ENCODE measurements at regions not wholly inside any gene's neighbourhood (a gene's known extent, or its start where the extent isn't known, plus 50 kb on each side); places are given as distances from the start of the nearest gene placed in this dataset.

DNA sequence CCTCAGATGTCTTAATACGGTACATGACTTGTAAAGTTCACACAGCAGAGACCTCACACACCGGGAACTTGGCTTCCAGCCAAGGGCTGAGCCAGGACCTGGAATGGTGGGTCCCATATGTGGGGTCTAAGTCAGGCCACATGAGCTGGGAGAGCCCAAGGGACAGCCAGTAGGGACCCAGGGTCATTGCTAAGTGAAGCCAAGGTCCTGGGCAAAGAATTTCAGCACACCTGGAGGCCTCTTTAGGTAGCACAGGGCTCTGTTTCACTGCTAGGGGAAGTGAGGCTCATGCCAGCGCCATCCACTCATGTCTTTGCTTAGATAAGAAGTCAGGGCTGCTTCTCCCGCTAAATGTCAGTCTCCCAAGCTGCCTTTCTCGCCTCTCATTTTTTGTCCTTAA, 116.6 kb upstream of the TLE3 start:
- peak; percentile 12 for DNase-seq

DNA sequence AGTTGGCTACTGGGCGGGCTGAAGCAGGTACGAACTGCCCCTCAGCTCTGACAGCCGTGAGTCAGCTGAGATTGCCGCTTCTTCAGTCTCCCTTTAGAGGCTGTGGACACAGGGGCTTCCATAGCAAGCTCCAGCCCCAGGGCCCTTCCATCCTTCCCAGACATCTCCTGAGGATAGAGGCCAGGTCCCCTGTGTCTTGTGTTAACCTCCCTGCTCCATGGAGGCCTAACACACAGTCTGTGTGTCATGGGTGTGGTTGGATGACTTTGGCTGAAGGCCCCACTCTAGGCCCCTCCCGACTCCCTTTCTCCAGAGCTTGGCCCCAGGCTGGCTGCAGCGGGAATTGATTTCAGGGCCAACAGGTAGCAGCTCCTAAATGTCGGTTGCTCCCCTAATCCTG, 116.1 kb upstream of the TLE3 start:
- DNase-seq = no peak

DNA sequence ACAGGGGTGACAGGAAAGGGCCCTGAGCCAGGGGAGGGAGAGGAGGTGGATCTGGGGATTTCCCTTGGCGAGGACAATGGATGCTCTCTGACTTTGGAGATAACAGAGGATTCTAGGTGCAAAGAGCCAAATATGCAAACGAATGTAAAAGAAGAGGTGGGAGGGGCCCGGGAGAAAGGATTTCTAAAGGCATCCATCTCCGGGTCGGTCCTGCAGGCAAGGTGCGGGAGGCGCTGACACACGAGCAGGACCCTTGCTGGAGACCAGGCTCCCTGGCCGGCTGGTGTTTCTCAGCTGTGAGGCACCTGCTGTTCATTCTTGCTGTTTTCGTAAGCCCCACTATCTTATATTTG, 115.2 kb upstream of the TLE3 start:
- DNase-seq = no peak

DNA sequence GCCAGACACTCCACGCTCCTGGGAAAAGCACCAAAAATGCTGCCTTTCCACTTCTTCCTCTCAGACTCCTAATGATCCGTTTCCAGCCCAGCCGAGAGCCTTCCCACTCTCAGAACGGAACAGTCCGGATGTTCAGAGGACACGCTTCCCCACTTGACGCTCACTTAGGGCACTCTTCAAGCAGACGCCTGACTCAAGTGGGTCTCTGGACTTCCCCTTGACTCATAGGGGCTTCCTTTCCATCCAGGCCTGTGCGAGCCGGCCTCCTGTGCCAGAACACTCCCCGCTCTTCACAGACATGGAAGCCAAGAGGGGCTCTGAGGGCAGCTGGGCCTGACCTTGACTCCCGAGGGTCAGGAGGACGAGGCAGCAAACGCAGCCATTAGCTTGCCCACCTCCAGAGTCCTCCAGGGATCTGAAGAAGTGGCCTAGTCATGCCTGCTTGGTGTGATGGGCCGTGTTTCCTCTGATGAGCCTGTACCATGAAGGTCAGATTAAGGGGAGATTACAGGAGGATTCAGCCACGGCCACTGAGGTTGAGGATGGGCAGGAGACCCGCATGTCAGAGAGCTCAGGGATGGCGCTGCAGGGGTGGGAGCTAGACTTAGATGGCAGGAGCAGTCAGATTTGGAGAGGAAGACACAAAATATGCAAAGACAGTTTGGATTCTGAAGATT, 114.7 kb upstream of the TLE3 start:
- no peak for DNase-seq

DNA sequence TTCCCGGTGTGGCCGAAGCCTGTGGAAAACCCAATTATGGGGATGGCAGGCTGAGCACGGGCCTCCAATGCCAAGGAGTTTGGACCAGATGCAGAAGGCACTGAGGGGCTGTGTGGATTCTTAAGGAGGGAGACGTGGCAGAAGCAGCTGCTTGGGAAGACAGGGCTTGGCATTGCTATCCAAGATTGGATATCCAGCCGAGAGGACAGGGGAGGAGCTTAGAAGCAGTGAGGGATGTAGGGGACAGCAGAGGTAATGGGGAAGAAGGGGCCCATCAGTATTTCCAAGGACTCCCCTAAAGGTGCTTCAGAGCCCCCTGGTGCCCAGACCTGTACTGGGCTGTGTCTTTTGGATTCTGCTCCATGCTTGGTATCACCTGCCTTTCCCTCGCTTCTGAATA, 112.8 kb upstream of the TLE3 start:
- no peak for DNase-seq

DNA sequence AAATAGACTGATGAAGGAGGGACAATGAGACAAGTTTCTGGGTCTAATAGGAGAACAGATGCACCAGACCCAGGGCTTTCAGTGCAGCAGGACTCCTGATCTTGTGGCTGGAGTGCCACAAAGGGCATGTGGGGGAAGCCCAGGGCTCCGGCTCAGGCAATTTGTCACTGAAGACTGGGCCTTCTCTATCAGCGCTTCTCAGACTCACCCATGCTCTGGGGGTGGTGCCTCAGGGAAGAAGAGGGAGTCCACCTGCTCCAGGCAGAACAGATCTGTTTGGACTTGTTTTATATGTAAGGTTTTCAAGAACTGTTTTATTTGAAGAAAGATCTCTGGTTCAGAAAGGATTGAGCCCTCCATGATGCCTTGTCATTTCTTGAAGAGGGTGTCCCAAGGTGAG, 112.4 kb upstream of the TLE3 start:
- DNase-seq = no peak

DNA sequence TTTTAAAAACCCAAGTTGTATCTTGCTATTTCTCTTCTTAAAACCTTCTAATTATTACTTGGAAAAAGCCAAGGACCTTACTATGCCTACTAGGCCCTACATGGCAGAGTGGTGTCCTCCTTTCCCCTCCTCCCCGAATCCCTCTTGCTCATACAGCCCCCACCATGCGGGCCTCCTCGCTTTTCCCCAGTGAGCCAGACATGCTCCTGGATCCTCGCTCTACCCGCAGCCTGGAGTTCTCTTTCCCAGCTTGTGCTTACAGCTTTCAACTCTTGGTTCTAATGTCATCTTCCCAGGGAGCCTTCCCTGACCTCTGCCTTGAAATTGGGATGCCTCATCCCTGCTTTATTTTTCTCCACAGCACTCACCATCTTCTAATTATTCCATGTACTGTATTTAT, 111.8 kb upstream of the TLE3 start:
- DNase-seq = no peak

DNA sequence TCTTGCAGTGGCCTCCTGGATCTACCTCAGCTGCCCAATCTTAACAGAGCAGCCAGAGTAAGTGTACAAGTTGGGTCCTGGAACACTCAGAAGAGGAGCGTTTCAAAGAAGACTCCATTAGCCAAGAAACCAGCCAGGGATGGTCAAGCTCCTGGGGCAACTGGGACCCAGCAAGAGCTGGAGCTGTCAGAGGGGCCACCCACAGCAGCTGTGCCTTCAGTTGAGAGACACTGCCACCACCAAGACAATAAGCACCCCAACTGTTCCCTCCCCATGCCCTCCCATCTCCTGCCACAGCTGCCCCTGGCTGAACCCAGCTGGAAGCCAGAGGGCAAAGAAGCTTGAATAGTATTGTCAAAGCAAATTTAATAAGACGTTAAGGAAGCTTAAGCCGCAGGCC, 110.6 kb upstream of the TLE3 start:
- no peak for DNase-seq

DNA sequence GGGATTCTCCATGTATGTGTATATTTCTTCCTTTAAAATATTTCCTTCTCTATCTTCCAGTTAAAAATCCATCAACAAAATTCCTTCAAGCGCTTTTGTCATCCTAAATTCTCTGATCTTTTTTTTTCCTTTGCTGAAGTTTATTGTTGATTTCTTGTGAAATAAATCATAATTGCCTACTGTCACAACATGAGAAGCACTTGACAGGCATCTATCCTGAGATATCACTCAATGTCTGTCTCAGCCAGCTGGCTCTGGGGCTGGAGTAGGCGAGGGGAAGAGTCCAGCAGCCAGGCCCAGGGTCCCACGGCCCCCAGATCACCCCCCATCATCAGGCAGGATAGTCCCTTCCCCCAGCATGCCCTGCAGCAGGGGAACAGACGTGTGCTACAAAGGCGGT, 109.0 kb upstream of the TLE3 start:
- no peak for DNase-seq

DNA sequence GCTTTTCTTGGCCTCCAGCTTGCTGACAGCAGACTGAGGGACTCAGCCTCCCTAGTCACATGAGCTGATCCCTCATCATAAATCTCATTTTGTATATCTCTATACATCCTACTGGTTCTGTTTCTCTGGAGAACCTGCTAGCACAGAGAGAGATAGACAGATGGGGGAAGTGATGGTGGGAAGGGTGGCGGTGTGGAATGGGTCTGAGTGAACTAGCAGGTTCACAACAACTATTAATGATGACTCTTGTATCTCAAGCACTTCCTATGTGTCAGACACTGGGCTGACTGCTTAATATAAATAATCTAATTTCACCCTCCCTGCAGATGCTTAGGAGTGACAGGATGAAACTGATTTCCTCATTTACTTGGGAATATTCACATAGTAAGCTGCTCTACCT, 106.9 kb upstream of the TLE3 start:
- no peak for DNase-seq

DNA sequence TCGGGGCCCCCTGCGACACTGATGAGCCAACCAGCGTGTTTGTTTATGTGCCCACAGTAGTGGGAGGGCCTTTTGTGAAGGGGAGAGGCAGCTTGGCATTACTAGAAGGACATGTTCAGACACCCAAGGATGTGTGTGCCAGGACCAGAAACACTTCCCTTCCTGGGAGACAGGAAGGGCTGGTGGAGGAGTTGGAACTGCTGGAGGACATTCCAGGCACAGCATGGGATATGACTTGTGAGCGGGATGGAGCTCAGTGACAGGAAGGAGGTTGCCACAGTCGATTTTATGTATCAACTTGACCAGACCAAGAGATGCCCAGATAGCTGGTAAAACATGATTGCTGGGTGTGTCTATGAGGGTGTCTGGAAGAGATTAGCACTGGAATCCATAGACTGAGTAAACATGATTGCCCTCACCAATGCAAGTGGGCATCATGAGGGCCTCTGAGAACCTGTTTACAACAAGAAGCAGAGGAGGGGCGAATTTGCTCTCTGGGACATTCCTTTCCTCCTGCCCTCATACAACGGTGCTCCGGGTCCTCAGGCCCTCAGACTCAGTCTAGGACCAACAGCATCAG, 106.4 kb upstream of the TLE3 start:
- DNase-seq = no peak

DNA sequence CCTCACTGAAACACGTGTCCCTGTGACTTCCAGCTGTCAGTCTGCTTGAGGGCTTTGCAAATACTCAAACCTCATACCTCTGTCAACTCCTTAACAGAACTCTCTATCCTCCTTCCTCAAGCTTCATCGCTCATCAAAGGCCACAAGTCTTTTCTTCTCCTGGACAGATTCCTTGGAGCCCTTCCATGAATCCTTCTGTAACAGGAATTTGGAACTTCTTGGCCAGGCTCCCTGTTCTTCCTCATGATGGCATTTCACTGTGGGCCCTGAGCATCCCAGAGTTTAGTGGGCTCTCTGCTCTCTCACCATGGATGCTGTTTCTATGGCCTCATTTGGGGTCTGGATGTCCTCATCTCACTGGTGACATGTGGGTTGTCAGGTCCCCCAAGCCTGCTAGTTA, 105.0 kb upstream of the TLE3 start:
- no peak for DNase-seq

DNA sequence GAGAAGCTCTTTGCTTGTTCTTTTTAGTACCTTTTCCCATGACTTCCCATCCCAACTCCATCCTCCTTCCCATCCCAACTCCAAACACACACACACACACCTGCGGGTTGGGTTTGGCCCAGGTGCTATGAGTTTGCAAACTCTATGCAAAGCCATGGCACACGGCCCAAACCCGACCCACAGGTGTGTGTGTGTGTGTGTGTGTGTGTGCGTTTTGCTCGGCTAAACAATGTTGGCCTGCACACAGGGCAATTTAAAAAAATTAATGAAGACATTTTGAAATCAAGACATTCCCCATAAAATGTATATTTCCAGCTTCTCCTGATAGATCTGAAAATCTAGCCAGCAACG, 103.7 kb upstream of the TLE3 start:
- DNase-seq = no peak

DNA sequence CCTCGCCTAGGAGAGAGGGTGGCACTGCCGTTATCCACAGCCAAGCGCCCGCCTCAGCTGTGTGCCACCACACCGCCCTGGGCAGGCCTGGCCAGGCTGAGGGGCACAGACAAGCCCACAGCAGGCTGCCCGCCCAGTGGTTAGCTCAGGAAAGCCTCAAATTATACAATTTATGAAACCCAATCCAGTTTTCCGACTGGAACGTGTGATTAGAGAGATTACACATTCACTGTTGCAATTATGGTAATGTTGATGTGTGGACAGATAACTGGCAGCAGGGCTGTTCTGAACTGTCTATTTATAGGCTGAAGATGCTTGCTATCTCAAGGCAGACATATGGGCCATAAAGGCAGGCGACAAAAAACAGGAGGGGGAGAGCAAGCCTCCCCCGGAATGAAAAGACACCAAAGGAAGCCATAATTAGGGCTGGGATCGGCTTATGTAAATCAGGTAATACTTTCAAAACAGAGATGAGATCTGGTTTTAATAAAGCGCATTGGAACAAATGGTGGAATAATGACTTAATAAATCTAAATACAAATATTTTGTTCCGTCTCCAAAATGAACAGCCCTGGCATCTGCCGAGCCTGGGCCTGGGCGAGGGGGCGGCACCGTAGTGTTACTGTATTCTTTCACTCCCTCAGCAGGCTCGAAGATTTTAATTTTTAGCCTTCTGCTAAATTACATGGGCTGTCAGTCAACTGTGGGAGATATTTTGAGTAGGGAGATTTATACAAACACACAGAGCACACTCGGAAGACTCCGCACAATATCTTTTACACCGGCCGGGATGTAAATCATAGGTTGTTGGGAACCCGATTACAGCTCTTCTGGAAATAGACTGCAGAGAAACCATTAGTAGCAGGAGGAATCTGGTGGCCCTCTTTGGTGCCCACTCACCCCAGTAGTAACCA, 103.1 kb upstream of the TLE3 start:
- peak; percentile 55 for DNase-seq

DNA sequence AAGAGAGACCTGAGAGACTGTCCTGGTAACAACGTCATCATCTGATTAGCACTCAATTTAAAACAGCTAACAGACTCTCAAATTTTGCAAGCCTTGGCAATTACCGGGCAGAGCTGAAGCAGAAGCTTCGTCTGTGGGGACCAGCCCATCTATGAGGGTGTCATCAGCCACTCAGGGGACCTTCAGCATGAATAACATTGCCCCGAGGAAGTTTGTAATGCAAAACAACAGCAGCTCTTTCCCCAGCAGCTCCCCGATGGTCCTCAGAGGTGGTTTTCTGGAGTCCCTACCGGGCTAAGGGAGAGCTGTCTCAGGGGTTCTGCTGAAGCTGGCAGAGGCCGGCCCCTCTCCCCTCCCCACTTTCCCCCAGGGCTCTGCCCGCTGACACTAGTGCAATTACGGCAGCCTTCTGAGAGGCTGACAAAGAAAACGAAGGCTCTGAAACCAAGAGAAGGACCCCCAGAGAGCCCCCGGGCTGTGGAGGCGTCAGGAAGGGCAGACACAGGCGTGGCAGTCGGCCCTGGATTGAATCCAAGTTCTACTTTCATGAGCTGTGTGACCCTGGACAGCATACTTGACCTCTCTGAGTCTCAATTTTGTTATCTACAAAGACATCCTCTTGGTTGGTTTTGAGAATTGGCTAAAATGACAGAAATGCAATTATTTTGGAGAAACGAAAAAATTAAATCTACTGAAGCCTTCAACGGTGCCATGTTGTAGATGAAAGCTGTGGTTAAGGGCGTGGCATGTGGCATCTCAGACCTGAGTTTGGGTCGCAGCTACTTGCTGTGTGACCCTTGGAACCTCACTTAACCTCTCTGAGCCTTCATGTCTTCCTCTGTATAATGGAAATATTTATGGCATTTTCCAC, 102.1 kb upstream of the TLE3 start:
- no peak for DNase-seq

DNA sequence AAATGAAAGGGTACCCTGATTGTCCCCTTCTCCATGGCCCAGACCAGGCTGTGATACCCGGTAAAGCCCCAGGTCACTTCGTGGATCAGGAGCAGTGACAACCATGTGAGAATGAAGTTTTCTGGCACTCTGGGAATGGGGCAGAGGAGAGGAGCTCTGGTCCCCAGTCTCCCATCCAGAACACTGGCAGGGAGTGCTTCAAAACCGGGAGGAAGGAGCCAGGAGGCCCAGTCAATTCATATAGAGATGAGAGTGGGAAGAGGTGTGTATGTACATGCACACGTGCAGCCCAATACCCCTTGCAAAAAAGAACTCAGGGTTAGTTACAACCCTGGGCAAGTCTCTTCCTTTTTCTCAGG, 101.4 kb upstream of the TLE3 start:
- no peak for DNase-seq

DNA sequence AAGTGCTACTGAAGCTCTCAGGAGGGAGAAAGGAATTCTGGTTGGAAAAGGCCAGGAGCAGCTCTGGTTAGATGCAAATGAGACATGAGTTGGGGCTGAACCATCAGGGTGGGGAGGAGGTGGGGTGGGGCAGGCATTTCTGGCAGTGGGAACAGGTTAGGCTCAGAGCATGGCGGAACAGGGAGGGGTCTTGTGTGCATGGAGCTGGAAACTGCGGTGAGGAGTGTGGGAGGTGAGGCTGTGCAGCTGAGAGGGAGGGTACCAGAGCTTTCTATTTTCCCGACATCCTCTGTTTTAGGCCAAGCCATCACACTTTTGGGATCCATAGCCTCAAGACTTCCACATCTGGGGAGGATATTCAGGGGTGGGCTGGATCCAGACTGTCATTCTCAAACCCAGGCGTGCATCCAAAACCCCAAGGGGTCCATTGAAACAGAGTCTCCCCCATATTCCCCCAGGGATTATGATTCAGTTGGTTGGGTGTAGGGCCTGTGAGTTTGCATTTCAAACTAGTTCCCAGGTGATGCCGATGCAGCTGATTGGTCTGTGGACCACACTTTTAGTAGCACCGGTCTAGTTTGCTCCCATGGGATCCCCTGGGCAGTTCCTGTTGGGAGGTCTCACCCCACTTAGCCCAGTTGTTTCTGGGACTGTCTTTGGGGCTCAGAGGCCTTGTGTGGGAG, 100.9 kb upstream of the TLE3 start:
- peak; percentile 49 for DNase-seq

DNA sequence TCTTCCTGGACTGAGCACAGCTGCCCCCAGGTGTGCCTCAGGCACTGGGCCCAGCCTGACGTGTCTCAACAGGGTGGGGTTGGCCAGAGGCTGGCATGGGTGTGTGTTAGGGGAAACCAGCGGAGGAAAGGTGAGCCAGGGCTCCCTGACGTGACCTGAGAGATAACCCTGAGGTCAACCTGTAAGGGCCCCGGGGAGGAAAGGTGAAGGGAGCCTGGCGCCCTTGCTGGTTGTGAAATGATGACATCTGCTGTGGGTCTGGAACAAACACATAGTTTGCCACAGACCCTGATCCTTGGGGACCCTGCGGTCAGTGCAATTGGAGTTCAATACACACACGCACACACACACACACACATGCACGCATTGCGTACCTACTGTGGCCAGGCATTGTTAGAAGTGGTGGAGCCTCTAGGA, 100.2 kb upstream of the TLE3 start:
- DNase-seq = no peak

DNA sequence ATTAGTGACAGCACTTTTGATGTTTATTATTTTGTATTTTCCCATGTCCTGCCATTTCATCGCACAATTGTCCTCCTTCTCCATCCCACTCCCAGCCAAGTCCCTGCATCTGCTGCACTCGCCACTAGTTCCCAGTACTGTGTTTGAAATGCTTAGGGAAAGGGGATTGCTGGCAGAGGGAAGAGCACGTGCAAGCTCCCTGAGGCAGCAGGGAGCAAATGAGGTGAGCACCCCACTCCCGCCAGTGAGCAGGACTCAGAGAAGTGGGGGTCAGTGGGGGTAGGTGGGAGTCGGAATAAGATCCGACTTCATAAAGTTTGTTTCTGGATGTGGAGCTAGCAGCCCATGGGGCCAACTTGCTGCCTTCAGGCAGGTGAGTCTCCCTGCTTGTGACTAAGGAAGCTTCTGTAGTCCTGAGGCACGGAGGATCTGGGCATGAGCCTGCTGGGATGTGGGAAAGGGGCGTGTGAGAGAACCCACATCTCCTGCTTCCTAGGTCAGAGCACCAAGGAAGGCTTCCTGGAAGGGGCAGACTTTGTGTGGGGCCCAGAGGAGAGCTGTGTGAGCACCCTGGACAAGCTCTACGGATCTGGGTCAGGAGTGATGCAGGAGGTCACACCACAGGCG, 99.7 kb upstream of the TLE3 start:
- DNase-seq = no peak

DNA sequence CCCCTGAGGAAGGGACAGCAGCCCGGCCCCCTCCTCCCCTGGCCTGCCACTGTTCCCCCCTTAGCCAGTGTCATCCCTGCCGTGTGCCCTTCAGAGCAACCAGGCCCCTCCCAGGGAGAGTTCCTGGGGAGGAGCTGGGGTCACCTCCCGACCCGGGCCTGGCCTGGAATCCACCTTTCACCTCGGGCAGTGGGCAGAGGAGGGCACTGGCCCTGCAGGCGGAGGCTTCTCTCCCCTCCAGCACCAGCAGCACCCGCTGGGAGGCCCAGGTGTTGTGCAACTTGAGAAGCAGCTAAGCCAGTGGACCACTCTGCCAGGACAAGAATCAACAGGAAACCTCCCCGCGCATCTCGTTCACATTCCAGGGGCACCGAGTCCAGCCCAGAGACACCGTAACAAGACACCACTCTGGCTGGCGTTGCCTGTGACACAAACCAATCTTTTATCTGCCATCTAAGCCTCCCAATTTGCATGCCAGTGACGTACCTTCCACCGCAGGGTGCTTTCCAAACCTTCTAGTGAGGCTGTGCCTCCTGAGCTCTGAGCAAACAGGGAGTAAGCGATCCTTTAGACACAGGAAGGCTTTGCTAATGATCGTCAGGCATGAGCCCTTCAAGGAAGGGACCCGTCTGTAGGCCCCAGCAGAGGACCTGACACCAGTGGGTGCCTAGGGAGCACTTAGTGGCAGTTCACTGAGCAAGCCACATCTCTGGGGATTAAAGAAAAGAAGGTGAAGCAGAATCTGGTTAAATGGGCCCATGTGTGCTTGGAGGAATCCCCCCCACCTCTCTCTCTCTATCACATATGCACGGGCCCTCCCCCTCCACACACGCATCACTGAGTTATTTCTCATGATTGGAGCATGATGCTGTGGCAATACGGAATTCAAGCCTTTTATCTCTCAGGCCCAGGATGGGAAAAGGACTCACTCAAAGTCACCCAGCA, 98.9 kb upstream of the TLE3 start:
- peak; percentile 81 for DNase-seq

All from right hindlimb (tissue), 1 donor.